HG03280 (cell line): ENCODE measurements at regions not wholly inside any gene's neighbourhood (a gene's known extent, or its start where the extent isn't known, plus 50 kb on each side); places are given as distances from the start of the nearest gene placed in this dataset.

Experiments
- ATAC-seq: cut with Tn5 transposase; IDR thresholded peaks from one replicate; pipeline ENCODE4 v1.9.1; 2021; ENCODE audit warnings: mild to moderate bottlenecking, moderate library complexity; ENCODE audit not compliant: unreplicated experiment

DNA sequence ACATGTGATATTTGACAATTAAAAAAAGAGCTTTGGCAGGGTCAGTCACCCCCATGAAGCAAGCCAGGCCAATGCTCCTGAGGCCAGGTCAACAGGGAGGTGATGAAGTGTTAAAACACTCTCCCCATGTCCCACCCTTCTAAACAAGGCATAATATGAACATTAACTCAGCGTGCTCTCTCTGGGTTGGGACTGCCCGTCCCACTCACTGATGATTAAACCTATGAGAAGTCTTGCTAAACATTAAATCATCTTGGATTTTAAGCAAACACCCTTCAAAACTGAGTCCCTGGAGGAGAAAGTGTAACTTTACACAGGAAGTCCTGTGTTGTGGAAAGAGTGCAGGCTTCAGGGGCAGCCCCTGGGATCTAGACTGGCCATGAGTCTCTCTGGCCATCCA is 558.5 kb downstream of the CD83 start:
- no peak for ATAC-seq

DNA sequence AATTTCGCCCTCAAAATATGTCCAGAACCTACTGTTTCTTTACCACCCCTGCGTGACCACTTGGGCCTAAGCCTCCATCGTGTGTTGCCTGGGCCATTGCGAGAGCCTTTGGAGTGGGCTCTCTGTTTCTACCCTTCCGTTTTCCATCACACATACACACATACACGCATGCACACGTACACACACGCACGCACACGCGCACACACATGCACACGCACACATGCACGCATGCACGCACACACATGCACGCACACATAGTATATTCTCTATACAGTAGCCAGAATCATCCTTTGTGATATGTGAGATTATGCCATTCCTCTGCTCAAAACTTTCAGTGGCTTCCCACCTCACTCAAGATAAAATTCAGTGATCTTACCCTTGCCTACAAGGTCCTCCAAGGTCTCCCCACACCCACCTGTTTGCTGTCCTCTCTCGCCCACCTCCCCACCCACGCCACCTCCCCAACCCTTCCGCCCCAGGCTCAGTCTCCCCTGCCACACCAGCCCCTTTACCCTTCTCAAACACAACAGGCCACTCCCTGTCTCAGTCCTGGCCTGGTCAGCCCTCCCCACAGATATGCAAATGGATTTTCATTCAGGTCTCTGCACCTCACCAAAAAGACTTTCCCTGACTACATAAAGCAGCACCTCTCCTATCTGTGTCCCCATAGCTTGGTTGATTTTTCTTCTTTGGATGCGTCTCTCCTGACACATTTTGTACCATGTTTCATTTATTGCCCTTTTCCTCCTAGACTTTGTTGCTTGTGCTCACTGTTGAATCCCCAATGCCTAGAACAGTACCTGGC is 559.6 kb downstream of the CD83 start:
- no peak for ATAC-seq

DNA sequence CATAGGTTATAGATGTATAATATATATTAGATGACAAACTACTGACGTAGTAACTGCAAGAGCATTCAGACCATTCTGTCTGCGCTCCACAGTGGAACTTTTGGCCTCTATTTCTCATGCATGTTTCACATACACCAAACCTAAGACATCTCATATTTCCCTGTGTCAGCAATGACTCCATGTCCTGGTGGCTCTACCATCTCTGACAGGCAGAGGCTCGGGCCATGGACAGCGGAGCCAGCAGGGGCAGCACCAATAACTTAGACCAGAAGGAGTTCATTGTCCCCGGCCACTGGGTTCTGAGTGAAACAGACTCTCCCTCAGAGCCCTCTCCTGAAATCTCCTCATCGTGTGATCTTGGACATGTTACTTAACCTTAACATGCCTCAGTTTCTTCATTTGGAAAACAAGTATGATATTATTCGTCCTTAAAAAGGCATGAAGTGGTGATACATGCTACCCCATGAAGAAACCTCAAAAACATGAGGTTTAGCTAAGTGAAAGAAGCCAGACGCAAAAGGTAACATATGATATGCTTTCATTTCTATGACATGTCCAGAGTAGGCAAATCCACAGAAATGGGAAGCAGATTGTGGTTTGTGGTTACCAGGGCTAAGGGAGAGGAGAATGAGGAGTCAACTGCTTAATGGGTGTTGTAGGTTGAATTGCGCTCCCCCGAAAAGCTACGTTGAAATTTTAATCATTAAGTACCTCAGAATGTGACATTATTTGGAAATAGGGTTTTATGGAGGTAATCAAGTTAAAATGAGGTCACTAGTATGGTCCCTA is 564.0 kb upstream of the JARID2 start:
- no peak for ATAC-seq

DNA sequence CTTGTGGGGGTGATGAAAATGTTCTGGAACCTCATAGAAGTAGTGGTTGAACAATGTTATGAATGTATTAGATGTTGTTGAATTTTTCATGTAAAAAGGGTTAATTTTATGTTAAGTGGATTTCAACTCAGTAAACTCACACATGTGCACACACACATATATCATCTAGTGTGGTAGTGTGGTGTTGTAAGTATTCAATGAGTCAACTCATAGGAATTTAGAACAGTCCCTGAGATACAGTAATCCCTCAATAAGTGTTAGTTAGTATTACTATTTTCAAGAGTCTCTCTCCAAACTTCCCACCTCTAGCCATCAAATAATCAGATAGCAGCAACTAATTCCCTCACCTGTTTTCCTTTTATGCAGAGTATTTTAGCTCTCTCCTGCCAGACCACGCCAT is 563.1 kb upstream of the JARID2 start:
- ATAC-seq: no peak

- no peak for ATAC-seq
These were observed 556.2 kb upstream of the JARID2 start for GRCh38 chr6:14689639-14690038.

GRCh38 chr6:14690120-14691056 is 555.5 kb upstream of the JARID2 start:
- ATAC-seq: no peak

- no peak for ATAC-seq
These were observed 553.7 kb upstream of the JARID2 start for GRCh38 chr6:14692208-14692607.

GRCh38 chr6:14693301-14694192 is 552.3 kb upstream of the JARID2 start:
- ATAC-seq: no peak

GRCh38 chr6:14694308-14694707 is 551.6 kb upstream of the JARID2 start:
- ATAC-seq: no peak

GRCh38 chr6:14695579-14695978 is 550.3 kb upstream of the JARID2 start:
- no peak for ATAC-seq

- ATAC-seq: no peak
These were observed 549.5 kb upstream of the JARID2 start for GRCh38 chr6:14696367-14696766.

- no peak for ATAC-seq
These were observed 548.4 kb upstream of the JARID2 start for GRCh38 chr6:14697427-14697826.

GRCh38 chr6:14699803-14700601 is 545.9 kb upstream of the JARID2 start:
- no peak for ATAC-seq

- no peak for ATAC-seq
These were observed 543.9 kb upstream of the JARID2 start for GRCh38 chr6:14701946-14702345.

- no peak for ATAC-seq
These were observed 543.2 kb upstream of the JARID2 start for GRCh38 chr6:14702678-14703077.

DNA sequence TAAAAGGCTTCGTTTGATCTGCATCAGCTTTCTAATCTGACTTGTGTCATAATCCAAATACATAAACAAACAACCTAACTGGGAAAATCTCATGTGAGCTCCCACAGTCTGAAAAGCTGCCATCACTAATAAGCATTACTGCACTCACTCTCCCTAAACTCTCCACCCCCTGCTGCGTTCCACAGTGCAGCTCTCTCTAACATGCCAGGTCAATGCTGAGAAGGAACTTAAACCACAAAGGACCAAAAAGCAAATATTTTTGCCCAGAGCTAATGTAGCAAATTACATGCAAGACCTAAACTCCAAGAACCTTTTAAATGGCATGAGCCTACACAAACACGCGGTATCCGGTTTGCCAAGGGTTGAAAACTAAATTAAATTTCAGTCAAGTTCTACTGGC is 542.3 kb upstream of the JARID2 start:
- no peak for ATAC-seq

DNA sequence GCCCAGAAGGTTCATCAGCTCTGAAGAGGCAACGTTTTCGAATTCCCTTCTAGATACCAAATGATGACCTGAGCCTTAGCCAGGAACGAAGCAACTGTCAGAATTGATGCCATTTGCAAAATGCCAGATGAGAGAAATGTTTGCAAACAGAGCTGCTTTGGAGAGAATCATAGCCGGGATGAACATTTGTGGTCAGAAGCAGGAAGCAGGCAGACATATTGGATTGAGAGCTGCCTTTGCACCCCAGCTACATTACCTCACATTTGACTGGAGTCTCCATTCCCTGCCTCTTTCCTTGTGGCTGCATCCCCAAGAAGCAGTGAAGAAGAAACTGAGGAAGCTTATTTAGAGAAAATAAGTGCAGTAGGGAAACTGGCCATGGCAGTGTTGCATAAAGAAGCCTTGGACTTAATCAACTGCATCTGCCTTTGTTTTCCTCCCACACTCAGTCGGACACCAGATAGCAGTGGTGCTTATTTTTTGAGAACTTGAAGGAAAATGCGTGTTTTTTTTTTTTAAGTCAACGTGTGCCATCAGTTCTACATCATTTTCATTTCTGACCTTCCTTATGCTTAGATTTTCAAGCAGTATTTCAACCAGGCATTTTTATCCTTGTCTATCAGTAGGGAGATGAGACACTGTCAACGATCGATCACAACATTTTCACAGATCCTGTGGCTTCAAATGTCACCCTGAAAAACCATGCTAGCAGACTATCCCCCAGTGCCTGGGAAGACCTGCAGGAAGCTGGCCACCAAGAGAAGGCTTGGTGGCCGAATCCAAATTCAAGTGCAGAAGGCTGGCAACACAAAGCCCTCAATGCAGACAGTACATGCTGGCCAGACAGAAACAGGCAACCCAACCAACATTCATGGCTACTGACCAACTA is 541.2 kb upstream of the JARID2 start:
- ATAC-seq: no peak

GRCh38 chr6:14705841-14706377 is 540.0 kb upstream of the JARID2 start:
- no peak for ATAC-seq
